Uterus (tissue), 3 donors: ENCODE measurements at regions not wholly inside any gene's neighbourhood (a gene's known extent, or its start where the extent isn't known, plus 50 kb on each side); places are given as distances from the start of the nearest gene placed in this dataset.

Source experiments
- DNase-seq, 2 donors: peaks; one replicate each; pipeline ENCODE4 v3.0.0-alpha.2; 2019 to 2020
- H3K27ac ChIP-seq, 2 donors: fragments of 200-600 bp; sonication (generic); 1 replicate in 1 of 2; 2 replicates in 1 of 2; pipeline ENCODE4 v1.5.1; 2016 to 2018
- H3K27me3 ChIP-seq, 2 donors: fragments of 200-600 bp; sonication (generic); one replicate each; pipeline ENCODE4 v1.5.1; 2018 to 2019; ENCODE audit warnings: control low read depth in 1 of 2
- H3K36me3 ChIP-seq, 2 donors: fragments of 200-600 bp; sonication (generic); one replicate each; pipeline ENCODE4 v1.5.1; 2019; ENCODE audit warnings: control low read depth in 1 of 2
- H3K4me1 ChIP-seq, 2 donors: fragments of 200-600 bp; sonication (generic); one replicate each; pipeline ENCODE4 v1.5.1; 2018 to 2019; ENCODE audit warnings: control low read depth in 1 of 2
- H3K4me3 ChIP-seq, 2 donors: fragments of 200-600 bp; sonication (generic); 1 replicate in 1 of 2; 2 replicates in 1 of 2; pipeline ENCODE4 v1.5.1; 2018 to 2019; ENCODE audit warnings: mild to moderate bottlenecking in 1 of 2
- H3K9me3 ChIP-seq, 2 donors: fragments of 200-600 bp; sonication (generic); one replicate each; pipeline ENCODE4 v1.5.1; 2019; ENCODE audit warnings: control low read depth in 1 of 2
- CTCF ChIP-seq, 4 experiments: fragments of 200-600 bp in 2 of 4; fragments of 450-650 bp in 2 of 4; sonication (generic) in 2 of 4; IDR thresholded peaks; one replicate each; pipeline ENCODE4 v1.5.1; 2016 to 2019; ENCODE audit warnings: antibody characterized with exemption in 4 of 4, mild to moderate bottlenecking in 2 of 4, moderate library complexity in 1 of 4
- POLR2A ChIP-seq, 2 donors: fragments of 450-650 bp; IDR thresholded peaks; one replicate each; pipeline ENCODE4 v1.6.1; 2016; ENCODE audit warnings: antibody characterized with exemption in 2 of 2, mild to moderate bottlenecking in 1 of 2, moderate library complexity in 1 of 2
- intact Hi-C: fragments of 100-400 bp; cut with DNase I; formaldehyde crosslinking; loops from one replicate; pipeline ENCODE4 v1.15.1; 2023; ENCODE audit warnings: low total_unique reads
- donor health status: DM: yes; HTN: yes; CAD: no.

DNA sequence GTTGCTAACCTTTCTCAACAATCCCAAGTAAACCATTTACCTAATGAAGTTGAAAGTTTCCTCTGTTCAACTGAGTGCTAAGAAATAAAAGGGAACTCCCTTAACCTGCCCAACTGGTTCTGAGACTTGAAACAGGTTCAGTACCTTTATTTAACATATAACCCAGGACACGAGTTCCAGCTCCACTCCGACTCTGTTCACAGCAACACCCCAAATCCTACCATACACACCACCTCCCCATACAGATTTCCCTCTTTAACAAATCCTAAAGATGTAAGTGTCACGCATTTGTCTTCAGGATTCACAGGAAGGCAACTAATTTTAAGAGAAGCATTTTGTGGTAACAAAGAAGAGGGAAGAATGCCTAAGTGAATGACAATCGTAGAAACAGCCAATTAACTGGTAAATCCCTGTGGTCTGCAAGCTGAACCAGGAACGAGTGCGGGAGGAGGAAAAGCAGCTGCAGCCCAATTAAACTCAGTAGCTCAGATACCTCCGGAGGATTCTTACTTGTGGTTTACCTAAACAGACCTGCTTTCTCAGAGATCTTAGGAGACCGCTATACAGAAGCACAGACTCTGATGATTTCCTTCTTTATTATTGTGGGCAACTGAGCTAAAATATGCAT, 134.5 kb upstream of the MAGI3 start:
- DNase-seq, result no peak
- Histone ChIP-seq H3K36me3 (no peaks in the 10 kb centered on the region), H3K27me3 (no peaks in the 10 kb centered on the region), H3K27ac (no peak overlapping the region), H3K9me3 (no peaks in the 10 kb centered on the region), H3K4me3 (no peak overlapping the region), H3K4me1 (no peaks in the 10 kb centered on the region)
- TF ChIP-seq POLR2A (IDR thresholded peaks at IDR 0.05) (no peak), CTCF (IDR thresholded peaks at IDR 0.05) (no peak)
- intact Hi-C loops, result no loop called here

DNA sequence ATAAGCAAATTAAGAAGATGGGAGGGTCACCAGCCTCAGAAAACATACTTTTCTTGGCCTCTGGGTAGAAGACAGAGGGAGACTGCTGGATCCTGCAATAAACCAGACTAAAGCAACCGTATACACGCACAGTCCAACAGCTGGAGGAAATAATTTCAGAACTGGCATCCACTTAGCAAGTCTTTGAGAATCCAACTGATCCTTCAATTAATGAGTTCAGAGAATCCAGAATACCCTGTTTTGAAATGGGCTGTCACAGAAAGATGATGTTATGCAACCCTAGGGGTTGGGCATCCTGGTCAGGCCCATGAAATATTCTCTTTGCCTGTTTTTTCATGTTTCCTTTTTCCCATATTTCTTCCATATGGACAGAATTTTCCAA, 134.0 kb upstream of the MAGI3 start:
- Histone ChIP-seq H3K9me3 (no peaks in the 10 kb centered on the region), H3K4me3 (no peak overlapping the region), H3K27ac (no peak overlapping the region), H3K36me3 (no peaks in the 10 kb centered on the region), H3K27me3 (no peaks in the 10 kb centered on the region), H3K4me1 (no peaks in the 10 kb centered on the region)
- intact Hi-C loops, result no loop called here
- no peak for TF ChIP-seq CTCF (IDR thresholded peaks at IDR 0.05)
- no peak for TF ChIP-seq POLR2A (IDR thresholded peaks at IDR 0.05)
- DNase-seq, result no peak

GRCh38 chr1:113259988-113260387, 130.3 kb upstream of the MAGI3 start:
- no peaks in the 10 kb centered on the region for H3K4me1 ChIP-seq
- no peak overlapping the region for H3K4me3 ChIP-seq
- TF ChIP-seq POLR2A (IDR thresholded peaks at IDR 0.05), result no peak
- no peaks in the 10 kb centered on the region for H3K9me3 ChIP-seq
- H3K36me3 ChIP-seq, result no peaks in the 10 kb centered on the region
- no peaks in the 10 kb centered on the region for H3K27me3 ChIP-seq
- intact Hi-C loops, result no loop called here
- H3K27ac ChIP-seq, result no peak overlapping the region
- DNase-seq, result no peak

GRCh38 chr1:113265196-113265595, 125.1 kb upstream of the MAGI3 start:
- no peaks in the 10 kb centered on the region for H3K27me3 ChIP-seq
- H3K27ac ChIP-seq, result no peak overlapping the region
- no peaks in the 10 kb centered on the region for H3K9me3 ChIP-seq
- H3K4me1 ChIP-seq, result no peaks in the 10 kb centered on the region
- no peaks in the 10 kb centered on the region for H3K36me3 ChIP-seq
- no peak for DNase-seq
- intact Hi-C loops, result no loop called here
- no peak for TF ChIP-seq CTCF (IDR thresholded peaks at IDR 0.05)
- TF ChIP-seq POLR2A (IDR thresholded peaks at IDR 0.05), result no peak
- no peak overlapping the region for H3K4me3 ChIP-seq

- intact Hi-C loops, result no loop called here
- Histone ChIP-seq H3K9me3 (no peaks in the 10 kb centered on the region), H3K36me3 (no peaks in the 10 kb centered on the region), H3K4me3 (no peak overlapping the region), H3K27ac (no peak overlapping the region), H3K27me3 (no peaks in the 10 kb centered on the region), H3K4me1 (no peaks in the 10 kb centered on the region)
- no peak for DNase-seq
- TF ChIP-seq POLR2A (IDR thresholded peaks at IDR 0.05) (no peak), CTCF (IDR thresholded peaks at IDR 0.05) (no peak)
These were observed 123.5 kb upstream of the MAGI3 start for GRCh38 chr1:113266788-113267187.
